ENCODE measurements at regions not wholly inside any gene's neighbourhood (a gene's known extent, or its start where the extent isn't known, plus 50 kb on each side); places are given as distances from the start of the nearest gene placed in this dataset.

DNA sequence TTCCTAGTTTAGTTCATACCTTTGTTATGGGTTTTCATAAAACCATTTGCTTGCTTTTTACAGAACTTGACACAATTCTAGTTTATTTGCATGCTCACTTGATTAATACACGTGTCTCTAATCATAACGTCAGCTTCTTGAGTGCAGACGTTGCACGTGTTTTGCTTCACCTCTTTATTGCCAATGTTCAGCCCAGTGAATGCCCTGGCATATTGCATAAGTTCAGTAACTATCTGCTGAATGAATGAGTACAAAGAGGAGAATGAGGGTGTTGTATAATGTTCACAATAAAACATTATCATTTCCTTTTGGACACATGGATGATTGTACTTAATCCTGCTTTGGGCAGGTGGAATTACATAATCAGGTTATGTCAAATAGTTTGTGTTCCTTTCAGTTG, 519.8 kb downstream of the HS3ST4 start:
- Histone ChIP-seq H4K20me1 (ENCODE audit: control insufficient read depth, insufficient read depth, low read depth, low read length) (no peaks in the 10 kb centered on the region), H3K4me1 (ENCODE audit: control insufficient read depth, low read length) (no peaks in the 10 kb centered on the region), H3F3A (ENCODE audit: control insufficient read depth, insufficient read depth) (no peaks in the 10 kb centered on the region), H3K4me2 (ENCODE audit: low read length) (no peak overlapping the region), H3K27me3 (ENCODE audit: control insufficient read depth, low read length) (no peaks in the 10 kb centered on the region), H3K36me3 (ENCODE audit: control insufficient read depth, low read length) (no peaks in the 10 kb centered on the region), H3K79me2 (ENCODE audit: control insufficient read depth, low read length) (no peaks in the 10 kb centered on the region), H3K9me3 (ENCODE audit: control insufficient read depth, insufficient read depth, low read length) (no peaks in the 10 kb centered on the region; the same call in 1 of the 2 replicates), H3K4me3 (ENCODE audit: low read length) (no peak overlapping the region), H3K9me2 (replicated peaks; ENCODE audit: control insufficient read depth, low read length) (no peaks in the 10 kb centered on the region), H3K27ac (ENCODE audit: low read depth, low read length) (no peak overlapping the region)
- no peak for TF ChIP-seq EZH2phosphoT487 (IDR thresholded peaks at IDR 0.05; ENCODE audit: borderline replicate concordance, low read length)
- TF ChIP-seq, protein P1, sequence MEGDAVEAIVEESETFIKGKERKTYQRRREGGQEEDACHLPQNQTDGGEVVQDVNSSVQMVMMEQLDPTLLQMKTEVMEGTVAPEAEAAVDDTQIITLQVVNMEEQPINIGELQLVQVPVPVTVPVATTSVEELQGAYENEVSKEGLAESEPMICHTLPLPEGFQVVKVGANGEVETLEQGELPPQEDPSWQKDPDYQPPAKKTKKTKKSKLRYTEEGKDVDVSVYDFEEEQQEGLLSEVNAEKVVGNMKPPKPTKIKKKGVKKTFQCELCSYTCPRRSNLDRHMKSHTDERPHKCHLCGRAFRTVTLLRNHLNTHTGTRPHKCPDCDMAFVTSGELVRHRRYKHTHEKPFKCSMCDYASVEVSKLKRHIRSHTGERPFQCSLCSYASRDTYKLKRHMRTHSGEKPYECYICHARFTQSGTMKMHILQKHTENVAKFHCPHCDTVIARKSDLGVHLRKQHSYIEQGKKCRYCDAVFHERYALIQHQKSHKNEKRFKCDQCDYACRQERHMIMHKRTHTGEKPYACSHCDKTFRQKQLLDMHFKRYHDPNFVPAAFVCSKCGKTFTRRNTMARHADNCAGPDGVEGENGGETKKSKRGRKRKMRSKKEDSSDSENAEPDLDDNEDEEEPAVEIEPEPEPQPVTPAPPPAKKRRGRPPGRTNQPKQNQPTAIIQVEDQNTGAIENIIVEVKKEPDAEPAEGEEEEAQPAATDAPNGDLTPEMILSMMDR (IDR thresholded peaks at IDR 0.05; ENCODE audit: low read depth, low read length, poor library complexity, severe bottlenecking): no peak

DNA sequence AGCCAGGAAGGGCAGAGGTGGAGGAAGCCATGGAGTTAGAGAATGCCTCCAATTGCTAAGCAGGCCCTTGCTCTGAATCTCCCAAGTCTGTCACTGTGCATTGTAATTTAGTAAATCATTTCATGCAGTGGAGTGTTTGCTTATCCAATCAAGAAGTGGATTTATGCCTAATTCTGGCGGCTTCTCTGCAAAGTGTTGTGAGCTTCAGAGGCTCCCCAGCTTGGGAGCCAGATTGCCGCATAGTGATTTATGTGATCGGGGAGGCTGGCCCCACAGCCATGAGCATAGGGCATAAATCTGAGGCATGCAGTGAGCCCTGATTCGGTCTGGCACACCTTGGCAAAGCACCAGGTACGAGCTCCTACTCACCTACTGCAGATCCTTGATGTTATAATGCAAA, 520.8 kb downstream of the HS3ST4 start:
- H3K79me2 ChIP-seq (ENCODE audit: control insufficient read depth, low read length): no peaks in the 10 kb centered on the region
- H3K27ac ChIP-seq (ENCODE audit: low read depth, low read length): no peak overlapping the region
- no peak overlapping the region for H3K4me3 ChIP-seq (ENCODE audit: low read length)
- H3F3A ChIP-seq (ENCODE audit: control insufficient read depth, insufficient read depth): no peaks in the 10 kb centered on the region
- H3K4me1 ChIP-seq (ENCODE audit: control insufficient read depth, low read length): no peaks in the 10 kb centered on the region
- H3K27me3 ChIP-seq (ENCODE audit: control insufficient read depth, low read length): no peaks in the 10 kb centered on the region
- TF ChIP-seq, protein P1 (IDR thresholded peaks at IDR 0.05; ENCODE audit: low read depth, low read length, poor library complexity, severe bottlenecking): no peak
- no peak for TF ChIP-seq EZH2phosphoT487 (IDR thresholded peaks at IDR 0.05; ENCODE audit: borderline replicate concordance, low read length)
- H3K4me2 ChIP-seq (ENCODE audit: low read length): no peak overlapping the region
- H4K20me1 ChIP-seq (ENCODE audit: control insufficient read depth, insufficient read depth, low read depth, low read length): no peaks in the 10 kb centered on the region
- no peaks in the 10 kb centered on the region; the same call in 1 of the 2 replicates for H3K9me3 ChIP-seq (ENCODE audit: control insufficient read depth, insufficient read depth, low read length)
- no peaks in the 10 kb centered on the region for H3K36me3 ChIP-seq (ENCODE audit: control insufficient read depth, low read length)
- H3K9me2 ChIP-seq (replicated peaks; ENCODE audit: control insufficient read depth, low read length): no peaks in the 10 kb centered on the region

DNA sequence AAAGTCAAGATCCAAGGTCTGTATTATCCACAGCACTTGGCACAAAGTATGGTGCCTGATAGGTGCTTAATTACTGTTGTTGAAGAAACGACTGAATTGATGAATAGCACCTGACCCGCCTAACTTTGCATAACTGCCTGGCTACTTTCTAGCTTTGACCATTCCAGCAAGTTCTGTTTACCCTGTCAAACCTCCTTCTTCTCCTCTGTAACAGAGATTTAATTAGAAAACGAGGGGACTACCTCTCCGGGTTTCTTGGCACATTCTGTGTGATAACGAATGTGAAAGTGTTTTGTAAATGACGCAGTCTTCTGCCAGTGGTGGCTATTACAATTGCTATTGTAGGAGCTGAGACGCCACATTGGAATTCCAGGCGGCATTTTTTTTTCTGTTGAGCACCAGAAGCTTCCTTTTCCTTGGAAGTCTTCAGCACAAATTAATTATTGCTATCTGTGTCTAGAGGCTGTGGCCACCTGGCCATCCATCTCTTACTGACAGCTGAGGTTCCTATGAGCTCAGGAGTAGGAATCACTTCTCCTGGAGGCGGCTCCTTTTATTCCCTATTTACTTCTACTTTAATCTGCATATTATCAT, 522.9 kb downstream of the HS3ST4 start:
- Histone ChIP-seq H3F3A (ENCODE audit: control insufficient read depth, insufficient read depth) (no peaks in the 10 kb centered on the region), H3K79me2 (ENCODE audit: control insufficient read depth, low read length) (no peaks in the 10 kb centered on the region), H3K27ac (ENCODE audit: low read depth, low read length) (no peak overlapping the region), H3K4me2 (ENCODE audit: low read length) (no peak overlapping the region), H3K4me1 (ENCODE audit: control insufficient read depth, low read length) (no peaks in the 10 kb centered on the region), H3K4me3 (ENCODE audit: low read length) (no peak overlapping the region), H3K27me3 (ENCODE audit: control insufficient read depth, low read length) (no peaks in the 10 kb centered on the region), H3K9me2 (replicated peaks; ENCODE audit: control insufficient read depth, low read length) (no peaks in the 10 kb centered on the region), H3K9me3 (ENCODE audit: control insufficient read depth, insufficient read depth, low read length) (no peaks in the 10 kb centered on the region; the same call in 1 of the 2 replicates), H3K36me3 (ENCODE audit: control insufficient read depth, low read length) (no peaks in the 10 kb centered on the region), H4K20me1 (ENCODE audit: control insufficient read depth, insufficient read depth, low read depth, low read length) (no peaks in the 10 kb centered on the region)
- TF ChIP-seq, protein P1 (IDR thresholded peaks at IDR 0.05; ENCODE audit: low read depth, low read length, poor library complexity, severe bottlenecking): no peak
- no peak for TF ChIP-seq EZH2phosphoT487 (IDR thresholded peaks at IDR 0.05; ENCODE audit: borderline replicate concordance, low read length)
